ENCODE measurements at regions not wholly inside any gene's neighbourhood (a gene's known extent, or its start where the extent isn't known, plus 50 kb on each side); places are given as distances from the start of the nearest gene placed in this dataset.

DNA sequence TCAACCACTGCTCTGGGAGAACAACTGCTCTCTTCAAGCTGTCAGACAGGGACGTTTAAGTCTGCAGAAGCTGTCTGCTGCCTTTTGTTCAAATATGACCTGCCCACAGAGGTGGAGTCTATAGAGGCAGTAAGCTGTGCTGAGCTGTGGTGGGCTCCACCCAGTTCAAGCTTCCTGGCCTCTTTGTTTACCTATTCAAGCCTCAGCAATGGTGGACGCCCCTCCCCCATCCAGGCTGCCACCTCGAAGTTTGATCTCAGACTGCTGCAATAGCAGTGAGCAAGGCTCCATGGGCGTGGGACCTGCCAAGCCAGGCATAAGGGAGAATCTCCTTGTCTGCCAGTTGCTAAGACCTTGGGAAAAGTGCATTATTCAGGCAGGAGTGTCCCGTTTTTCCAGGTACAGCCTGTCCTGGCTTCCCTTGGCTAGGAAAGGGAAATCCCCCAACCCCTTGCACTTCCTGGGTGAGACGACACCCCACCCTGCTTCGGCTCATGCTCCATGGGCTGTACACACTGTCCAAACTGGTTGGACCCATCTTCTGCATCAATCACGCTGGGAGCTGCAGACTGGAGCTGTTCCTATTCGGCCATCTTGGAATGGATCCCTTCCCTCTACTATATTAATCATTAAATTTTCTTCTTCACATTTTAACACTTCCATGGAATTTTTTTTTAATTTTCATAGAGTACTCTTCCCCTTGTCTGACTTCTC, 167.0 kb upstream of the UBE2E2 start:
- no peak for DNase-seq

DNA sequence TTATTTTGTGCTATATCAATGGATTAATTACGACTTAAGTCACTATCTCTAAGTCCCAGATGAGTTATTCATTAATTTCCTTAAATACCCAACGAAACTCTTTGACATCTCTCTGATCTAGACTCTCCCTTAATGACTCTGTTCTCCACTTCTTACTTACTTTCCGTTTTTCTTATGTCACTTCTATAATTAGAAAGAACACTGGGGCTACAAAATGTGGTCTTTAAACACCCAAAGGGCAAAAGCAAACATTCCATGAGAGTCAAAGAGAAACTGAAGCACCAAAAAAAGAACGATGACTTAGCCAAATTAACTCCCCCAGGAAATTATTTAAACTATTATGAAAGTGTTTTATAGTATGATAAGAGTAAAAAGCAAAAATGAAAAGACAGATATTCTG, 166.4 kb upstream of the UBE2E2 start:
- DNase-seq, result no peak

DNA sequence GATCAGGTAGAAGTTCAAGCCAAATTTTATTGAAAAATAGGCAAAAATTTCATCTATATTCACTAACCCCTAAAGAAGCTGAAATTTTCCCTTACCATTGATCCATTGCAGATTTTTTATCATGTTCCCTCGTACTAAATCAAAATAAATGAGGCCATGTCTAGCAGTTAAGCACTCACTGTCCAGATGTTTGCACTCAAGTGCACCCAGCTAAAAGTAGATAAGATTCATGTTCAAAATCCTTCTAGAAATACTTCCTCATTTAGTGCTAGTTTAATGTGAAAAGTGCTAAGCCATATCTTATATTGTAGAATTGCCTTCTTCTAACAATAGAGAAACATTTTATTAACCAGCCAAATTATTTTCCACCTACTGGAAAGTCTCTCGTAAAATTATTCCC, 164.7 kb upstream of the UBE2E2 start:
- DNase-seq, result no peak

DNA sequence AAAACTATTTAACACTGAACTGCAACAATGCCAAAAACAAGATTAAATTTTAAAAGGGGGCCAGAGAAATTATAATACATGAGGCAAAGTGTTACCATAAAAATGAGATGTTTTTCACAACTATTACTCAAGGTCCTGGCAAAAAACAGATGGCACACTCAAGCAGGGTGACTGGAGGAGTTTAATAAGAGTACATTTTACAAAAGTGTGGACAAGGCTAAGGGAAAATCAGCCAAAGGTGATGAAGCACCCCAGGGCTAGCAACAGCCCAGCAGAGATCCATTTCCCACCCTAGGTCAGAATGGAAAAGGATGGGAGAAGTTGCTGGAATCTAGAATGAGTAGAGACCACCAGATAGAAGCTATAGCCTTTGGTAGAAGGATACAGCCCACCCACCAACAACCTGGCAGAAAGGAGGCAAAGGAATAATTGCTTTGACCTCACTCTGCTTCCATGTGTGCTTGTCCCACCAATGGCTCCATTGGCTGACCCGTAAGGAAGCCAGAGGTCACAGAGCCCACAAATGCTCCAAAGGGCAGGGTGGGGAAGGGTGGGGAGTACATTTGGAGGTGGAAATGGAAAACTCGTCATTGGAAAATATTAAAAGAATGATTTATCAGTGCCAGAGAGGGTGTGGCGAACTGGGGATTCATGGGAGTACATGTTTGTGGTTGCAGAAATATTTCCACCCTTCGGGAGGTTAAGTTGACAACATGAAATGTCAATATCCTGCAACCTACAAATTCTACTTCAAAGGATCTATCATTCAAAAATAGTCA, 161.0 kb upstream of the UBE2E2 start:
- DNase-seq, result no peak

DNA sequence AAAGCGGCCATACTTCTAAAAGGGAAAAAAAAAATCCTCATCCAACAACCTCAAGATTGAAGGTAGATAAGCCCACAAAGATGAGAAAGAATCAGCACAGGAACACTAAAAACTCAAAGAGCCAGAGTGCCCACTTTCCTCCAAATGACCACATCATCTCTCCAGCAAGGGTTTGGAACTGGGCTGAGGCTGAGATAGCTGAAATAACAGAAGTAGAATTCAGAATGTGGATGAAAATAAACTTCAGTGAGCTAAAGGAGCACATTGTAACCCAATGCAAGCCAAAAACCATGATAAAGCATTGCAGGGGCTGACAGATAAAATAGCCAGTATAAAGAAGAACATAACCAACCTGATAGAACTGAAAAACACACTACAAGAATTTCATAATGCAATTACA, 158.7 kb upstream of the UBE2E2 start:
- no peak for DNase-seq

DNA sequence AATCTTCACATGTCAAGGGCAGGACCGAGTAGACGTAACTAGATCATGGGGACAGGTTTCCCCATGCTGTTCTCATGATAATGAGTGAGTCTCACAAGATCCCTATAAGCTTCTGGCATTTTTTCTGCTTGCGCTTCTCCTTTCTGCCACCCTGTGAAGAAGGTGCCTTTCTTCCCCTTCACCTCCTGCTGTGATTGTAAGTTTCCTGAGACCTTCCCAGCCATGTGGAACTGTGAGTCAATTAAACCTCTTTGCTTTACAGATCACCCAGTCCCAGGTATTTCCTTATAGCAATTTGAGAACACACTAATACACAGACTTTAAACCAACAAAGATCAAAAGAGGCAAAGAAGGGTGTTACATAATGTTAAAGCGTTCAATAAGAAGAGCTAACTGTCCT, 156.6 kb upstream of the UBE2E2 start:
- no peak for DNase-seq

- no peak for DNase-seq
Observed at GRCh38 chr3:23051240-23052140, 151.6 kb upstream of the UBE2E2 start.

GRCh38 chr3:23052208-23052607, 150.9 kb upstream of the UBE2E2 start:
- DNase-seq, result no peak

DNA sequence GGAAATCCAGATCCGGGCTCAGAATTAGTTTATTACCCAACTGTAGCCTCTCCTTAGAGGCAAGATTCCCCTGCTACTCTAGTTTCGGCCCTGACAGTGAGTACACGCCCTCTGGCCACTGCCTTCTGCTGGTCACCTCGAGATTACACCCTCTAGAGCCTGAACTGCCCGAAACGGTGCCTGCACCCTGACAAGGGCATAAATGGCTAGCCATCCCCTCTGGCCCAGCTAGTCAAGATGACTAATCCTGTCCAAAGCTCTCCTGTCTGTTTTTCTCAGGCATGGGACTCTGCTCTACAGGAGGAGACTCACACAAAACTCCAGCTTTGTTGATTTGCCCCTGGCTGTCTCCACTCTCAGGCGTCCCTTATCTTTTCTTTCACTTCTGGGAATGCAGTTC, 150.5 kb upstream of the UBE2E2 start:
- no peak for DNase-seq

DNA sequence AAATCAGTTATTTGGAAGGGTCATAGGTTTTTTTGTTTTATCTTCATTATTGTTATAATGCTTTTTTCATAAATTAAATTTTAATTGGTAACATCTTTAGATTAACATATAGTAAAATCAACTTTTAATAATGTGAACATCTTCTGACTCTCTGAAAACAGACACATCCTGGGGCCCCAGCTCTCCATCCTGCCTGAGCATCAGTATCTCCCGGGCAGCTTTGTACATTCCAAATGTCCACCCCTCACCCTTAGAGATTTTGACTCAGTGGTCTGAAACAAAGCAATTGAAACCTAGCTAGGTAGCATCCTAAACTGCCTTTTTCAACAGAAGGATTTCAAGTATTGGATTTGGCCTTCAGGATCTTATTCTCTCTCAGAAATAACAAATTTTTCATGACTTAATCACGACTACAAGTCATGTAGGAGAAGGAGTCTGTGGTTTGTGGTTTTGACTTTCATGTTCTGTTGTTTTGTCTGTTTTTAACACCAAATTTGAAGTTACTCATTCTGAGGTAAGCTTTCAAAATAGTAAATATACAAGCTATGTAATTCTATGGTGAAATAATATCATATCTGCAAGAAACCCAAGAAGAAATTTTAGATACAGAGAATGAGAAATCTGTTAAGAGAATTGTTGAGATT, 147.3 kb upstream of the UBE2E2 start:
- DNase-seq, result no peak

DNA sequence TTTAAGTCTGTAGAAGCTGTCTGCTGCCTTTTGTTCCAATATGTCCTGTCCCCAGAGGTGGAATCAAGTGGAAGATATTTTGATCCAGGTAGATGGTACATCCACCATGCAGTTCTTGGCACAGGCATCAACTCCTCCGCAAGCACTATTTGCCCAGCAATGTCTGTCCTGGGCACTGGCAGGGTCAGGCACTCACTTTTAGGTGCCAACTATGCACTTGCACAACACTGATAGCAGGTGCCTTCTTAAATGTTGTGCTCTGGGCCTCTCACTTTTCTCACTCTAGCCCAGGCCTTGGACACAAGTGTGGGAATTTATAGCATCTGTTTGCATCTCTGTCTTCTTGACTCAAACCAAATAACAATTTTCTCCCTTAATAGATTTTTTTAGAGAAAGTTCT, 140.5 kb upstream of the UBE2E2 start:
- DNase-seq, result no peak

- no peak for DNase-seq
Observed at GRCh38 chr3:23062982-23063381, 140.1 kb upstream of the UBE2E2 start.

DNA sequence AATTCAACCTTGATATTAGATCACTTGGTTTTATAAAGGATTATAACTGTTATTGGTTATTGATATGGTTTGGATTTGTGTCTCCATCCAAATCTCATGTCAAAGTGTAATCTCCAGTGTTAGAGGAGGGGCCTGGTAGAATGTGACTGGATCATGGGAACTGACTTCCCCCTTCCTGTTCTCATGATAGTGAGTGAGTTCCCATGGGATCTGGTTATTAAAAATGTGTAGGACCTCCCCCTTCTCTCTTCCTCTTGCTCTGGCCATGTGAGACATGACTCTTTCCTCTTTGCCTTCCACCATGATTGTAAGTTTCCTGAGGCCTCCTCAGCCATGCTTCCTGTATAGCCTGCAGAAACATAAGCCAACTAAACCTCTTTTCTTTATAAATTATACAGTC, 136.0 kb upstream of the UBE2E2 start:
- DNase-seq, result no peak

- no peak for DNase-seq
Observed at GRCh38 chr3:23068016-23068728, 135.0 kb upstream of the UBE2E2 start.

- no peak for DNase-seq
Observed at GRCh38 chr3:23071296-23071695, 131.8 kb upstream of the UBE2E2 start.

DNA sequence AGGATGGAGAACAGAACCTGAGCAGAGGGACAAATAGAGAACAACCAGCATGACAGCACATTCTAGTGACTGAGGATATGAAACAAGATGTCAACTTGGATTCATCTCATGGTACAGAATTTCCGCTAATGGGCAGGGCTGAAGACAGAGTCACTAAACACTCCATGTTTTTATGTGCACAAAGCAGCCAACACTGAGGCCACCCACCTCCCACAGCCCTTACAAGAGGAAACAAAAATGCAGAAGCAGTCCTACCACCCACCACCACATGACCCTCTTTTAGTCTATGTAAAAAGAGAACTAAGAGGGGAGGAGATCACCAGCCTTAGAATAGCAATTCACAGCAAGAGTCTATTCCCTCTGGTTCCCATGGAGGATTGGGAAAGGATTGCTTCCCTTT, 131.4 kb upstream of the UBE2E2 start:
- no peak for DNase-seq

DNA sequence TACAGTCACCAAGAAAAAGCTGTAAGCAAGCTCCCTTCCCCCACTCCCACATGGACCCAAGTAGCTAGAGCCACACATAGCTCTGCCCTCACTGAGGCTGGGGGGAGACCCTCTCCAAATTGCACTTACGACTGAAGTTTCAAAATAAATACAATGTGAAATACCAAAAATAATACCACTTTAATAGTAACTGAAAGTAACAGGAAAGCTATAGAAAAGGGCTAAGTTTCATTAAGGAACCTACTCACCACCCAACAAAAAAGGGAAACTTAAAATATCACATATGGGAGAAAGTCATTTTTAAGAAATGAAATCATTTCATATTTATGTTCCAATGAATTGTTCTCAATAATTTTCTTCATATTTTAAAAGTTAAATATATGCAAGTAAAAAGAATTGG, 130.4 kb upstream of the UBE2E2 start:
- no peak for DNase-seq

GRCh38 chr3:23073724-23074305, 129.3 kb upstream of the UBE2E2 start:
- DNase-seq, result no peak

- DNase-seq, result no peak
Observed at GRCh38 chr3:23075496-23075895, 127.6 kb upstream of the UBE2E2 start.

- DNase-seq, result no peak
Observed at GRCh38 chr3:23076437-23076836, 126.7 kb upstream of the UBE2E2 start.

DNA sequence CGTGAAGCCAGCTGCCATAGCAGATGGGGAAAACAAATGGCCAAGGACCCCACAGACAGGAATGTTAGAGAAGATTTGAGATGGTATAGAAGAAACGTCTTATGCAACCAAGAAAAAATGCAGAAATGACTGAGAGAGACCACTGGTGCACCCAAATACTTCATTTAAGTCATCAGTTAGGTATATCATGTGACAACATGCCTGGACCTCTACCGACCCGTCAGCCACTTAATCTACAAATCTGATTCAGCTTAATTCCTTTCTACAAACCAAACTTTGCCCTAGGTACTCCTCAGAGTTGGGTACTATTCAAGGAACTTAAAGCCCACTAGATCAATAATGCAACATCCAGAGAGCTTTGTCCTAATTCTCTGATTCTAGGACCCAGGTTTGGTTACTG, 126.0 kb upstream of the UBE2E2 start:
- no peak for DNase-seq

GRCh38 chr3:23078735-23079134, 124.4 kb upstream of the UBE2E2 start:
- no peak for DNase-seq
